Activated CD8-positive, alpha-beta T cell treated with anti-CD3 and anti-CD28 coated beads for 36 hours (primary cell): ENCODE measurements at regions not wholly inside any gene's neighbourhood (a gene's known extent, or its start where the extent isn't known, plus 50 kb on each side); places are given as distances from the start of the nearest gene placed in this dataset.

Source experiments
- ATAC-seq: fragments of 200-7000 bp; cut with Tn5 transposase; one replicate; pipeline ENCODE4 v1.10.0; 2021; ENCODE audit warnings: mild to moderate bottlenecking, moderate library complexity
- CTCF ChIA-PET: fragments of 350-600 bp; sonication (Branson Sonifier 250); formaldehyde crosslinking; loops from one replicate; lab custom pipeline; 2021; ENCODE audit warnings: antibody characterized with exemption; lab: Charles Lee
- POLR2A ChIA-PET: fragments of 350-600 bp; sonication (Branson Sonifier 250); formaldehyde crosslinking; loops from one replicate; lab custom pipeline; 2021; ENCODE audit warnings: antibody characterized with exemption; lab: Charles Lee
- DNase-seq: peaks from one replicate; pipeline ENCODE4 v3.0.0-alpha.2; 2020
- H3K27ac Mint-ChIP-seq: one replicate; pipeline ENCODE4 v1.8.0; 2021; ENCODE audit warnings: mild to moderate bottlenecking, mixed read lengths
- H3K27me3 Mint-ChIP-seq: one replicate; pipeline ENCODE4 v1.8.0; 2021; ENCODE audit warnings: mixed read lengths
- H3K36me3 Mint-ChIP-seq: one replicate; pipeline ENCODE4 v1.8.0; 2021; ENCODE audit warnings: low read depth, mixed read lengths
- H3K4me1 Mint-ChIP-seq: one replicate; pipeline ENCODE4 v1.8.0; 2021; ENCODE audit warnings: low read depth, mixed read lengths
- H3K4me3 Mint-ChIP-seq: one replicate; pipeline ENCODE4 v1.8.0; 2021; ENCODE audit warnings: mild to moderate bottlenecking, moderate library complexity, mixed read lengths
- H3K9me3 Mint-ChIP-seq: one replicate; pipeline ENCODE4 v1.8.0; 2021; ENCODE audit warnings: mixed read lengths
- intact Hi-C: fragments of 100-400 bp; cut with micrococcal nuclease; formaldehyde crosslinking; loops from one replicate; pipeline ENCODE4 v1.10.0; 2022
- TF ChIP-seq, protein P1 (sequence below): fragments of 200-600 bp; IDR thresholded peaks from one replicate; pipeline ENCODE4 v1.8.0; 2022; ENCODE audit warnings: antibody characterized with exemption, mild to moderate bottlenecking

DNA sequence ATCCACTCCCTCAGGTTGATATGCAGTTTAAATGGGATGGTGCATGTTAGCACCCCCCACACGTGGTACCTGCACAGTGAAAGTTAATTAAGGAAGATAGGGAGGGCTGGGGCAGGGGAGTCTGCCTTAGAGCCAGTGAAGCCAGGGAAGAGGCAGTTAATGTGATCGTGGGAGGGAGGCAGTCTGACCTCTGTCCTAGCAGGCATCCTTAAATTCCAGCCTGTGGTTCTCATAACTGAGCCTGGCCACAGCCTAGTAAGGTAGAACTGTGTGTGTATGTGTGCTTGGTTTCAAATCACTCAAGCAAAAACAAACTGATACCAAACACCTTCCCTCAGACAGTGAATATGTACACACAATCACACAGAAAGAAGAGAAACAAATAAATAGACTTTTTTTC, 319.1 kb upstream of the TLE3 start:
- ChIA-PET POLR2A (no interaction called here), CTCF (no interaction called here)
- intact Hi-C loops = no loop called here
- no peak for DNase-seq
- H3K27me3 Mint-ChIP-seq = no peaks in the 10 kb centered on the region
- ATAC-seq = no peak
- no peaks in the 10 kb centered on the region for H3K9me3 Mint-ChIP-seq
- H3K4me1 Mint-ChIP-seq = no peaks in the 10 kb centered on the region
- H3K27ac Mint-ChIP-seq = no peak overlapping the region
- TF ChIP-seq, protein P1, sequence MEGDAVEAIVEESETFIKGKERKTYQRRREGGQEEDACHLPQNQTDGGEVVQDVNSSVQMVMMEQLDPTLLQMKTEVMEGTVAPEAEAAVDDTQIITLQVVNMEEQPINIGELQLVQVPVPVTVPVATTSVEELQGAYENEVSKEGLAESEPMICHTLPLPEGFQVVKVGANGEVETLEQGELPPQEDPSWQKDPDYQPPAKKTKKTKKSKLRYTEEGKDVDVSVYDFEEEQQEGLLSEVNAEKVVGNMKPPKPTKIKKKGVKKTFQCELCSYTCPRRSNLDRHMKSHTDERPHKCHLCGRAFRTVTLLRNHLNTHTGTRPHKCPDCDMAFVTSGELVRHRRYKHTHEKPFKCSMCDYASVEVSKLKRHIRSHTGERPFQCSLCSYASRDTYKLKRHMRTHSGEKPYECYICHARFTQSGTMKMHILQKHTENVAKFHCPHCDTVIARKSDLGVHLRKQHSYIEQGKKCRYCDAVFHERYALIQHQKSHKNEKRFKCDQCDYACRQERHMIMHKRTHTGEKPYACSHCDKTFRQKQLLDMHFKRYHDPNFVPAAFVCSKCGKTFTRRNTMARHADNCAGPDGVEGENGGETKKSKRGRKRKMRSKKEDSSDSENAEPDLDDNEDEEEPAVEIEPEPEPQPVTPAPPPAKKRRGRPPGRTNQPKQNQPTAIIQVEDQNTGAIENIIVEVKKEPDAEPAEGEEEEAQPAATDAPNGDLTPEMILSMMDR = no peak
- no peak overlapping the region for H3K4me3 Mint-ChIP-seq
- no peaks in the 10 kb centered on the region for H3K36me3 Mint-ChIP-seq

DNA sequence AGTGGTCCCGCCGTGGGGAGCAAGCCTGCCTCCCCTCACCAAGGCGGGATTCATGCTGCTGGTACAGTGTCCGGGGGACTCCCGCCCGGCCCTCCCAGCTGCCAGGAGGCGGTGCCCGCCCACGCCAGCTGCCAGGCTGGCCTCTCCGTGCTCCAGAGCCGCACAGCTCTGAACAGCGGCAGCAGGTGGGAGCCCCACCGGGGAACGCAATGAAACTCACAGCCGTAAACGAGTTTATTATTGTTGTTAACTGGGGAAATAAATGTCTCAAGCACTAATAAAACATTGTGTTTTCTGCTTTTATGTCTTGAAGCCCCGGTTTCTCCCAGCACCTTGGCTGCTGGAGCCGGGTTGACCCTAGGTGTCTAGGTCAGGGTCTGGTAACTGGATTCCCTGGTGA, 317.7 kb upstream of the TLE3 start:
- no peak for ATAC-seq
- intact Hi-C loops = no loop called here
- ChIA-PET POLR2A (no interaction called here), CTCF (interaction anchor here (0.7 kb wide), 1 partner anchor 11 kb away, joined by 3 read pairs; no protein-coding TSS in a partner anchor)
- TF ChIP-seq, protein P1 = no peak
- Mint-ChIP-seq H3K9me3 (no peaks in the 10 kb centered on the region), H3K27me3 (no peaks in the 10 kb centered on the region), H3K4me3 (no peak overlapping the region), H3K4me1 (no peaks in the 10 kb centered on the region), H3K27ac (no peak overlapping the region), H3K36me3 (no peaks in the 10 kb centered on the region)
- no peak for DNase-seq

DNA sequence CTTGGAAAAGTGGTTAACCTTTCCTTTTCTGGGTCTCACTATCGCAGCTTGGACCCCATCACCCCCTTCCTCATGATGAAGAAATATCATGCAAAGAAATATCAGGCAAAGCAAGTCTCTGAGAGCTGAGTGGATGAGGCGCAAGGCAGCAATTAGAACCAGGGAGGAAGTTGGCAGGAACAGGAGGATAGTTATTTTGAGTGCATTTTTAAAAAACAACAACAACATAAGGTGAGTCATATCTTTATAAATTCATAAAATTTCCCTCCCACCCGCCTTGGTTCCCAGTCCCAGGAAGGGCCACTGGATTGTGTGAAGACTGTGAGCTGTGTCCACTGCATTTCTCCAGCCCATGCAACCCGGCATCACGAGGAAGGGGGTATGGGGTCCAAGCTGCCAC, 316.9 kb upstream of the TLE3 start:
- TF ChIP-seq, protein P1 = no peak
- ATAC-seq (no peak), DNase-seq (no peak)
- intact Hi-C loops = no loop called here
- Mint-ChIP-seq H3K9me3 (no peaks in the 10 kb centered on the region), H3K27me3 (no peaks in the 10 kb centered on the region), H3K4me1 (no peaks in the 10 kb centered on the region), H3K36me3 (no peaks in the 10 kb centered on the region), H3K27ac (no peak overlapping the region), H3K4me3 (no peak overlapping the region)
- ChIA-PET CTCF (no interaction called here), POLR2A (interaction anchor here (1.7 kb wide), 1 partner anchor 11 kb away, joined by 4 read pairs; no protein-coding TSS in a partner anchor)

DNA sequence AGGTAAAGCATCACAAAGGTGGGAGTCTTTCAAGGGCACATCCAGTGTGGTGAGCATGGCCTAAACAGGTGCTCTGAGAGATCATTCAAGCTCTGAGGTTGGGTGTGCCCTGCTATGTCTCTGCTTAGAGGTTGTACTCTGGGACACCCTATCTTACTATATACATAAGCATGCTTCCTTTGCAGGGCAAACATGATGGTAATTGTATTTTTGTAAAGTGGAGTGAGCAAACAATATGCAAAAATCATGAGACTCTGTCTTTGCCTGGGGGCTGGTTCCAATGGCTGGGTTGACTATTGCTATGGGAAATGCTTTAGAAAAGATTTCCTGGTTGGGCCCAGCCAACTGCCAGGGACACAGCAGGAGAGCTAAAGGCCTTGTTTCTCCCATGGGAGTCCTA, 315.1 kb upstream of the TLE3 start:
- no peak for ATAC-seq
- TF ChIP-seq, protein P1 = no peak
- no peak overlapping the region for H3K4me3 Mint-ChIP-seq
- intact Hi-C loops = no loop called here
- H3K4me1 Mint-ChIP-seq = no peaks in the 10 kb centered on the region
- peaks cover 2% of the 10 kb centered on the region for H3K27me3 Mint-ChIP-seq
- H3K27ac Mint-ChIP-seq = no peak overlapping the region
- no peaks in the 10 kb centered on the region for H3K36me3 Mint-ChIP-seq
- DNase-seq = no peak
- CTCF ChIA-PET = no interaction called here
- POLR2A ChIA-PET = interaction anchor here (0.6 to 1.7 kb wide), 2 partner anchors 13 to 180 kb away, joined by 3 to 4 read pairs; no protein-coding TSS in a partner anchor
- no peaks in the 10 kb centered on the region for H3K9me3 Mint-ChIP-seq

DNA sequence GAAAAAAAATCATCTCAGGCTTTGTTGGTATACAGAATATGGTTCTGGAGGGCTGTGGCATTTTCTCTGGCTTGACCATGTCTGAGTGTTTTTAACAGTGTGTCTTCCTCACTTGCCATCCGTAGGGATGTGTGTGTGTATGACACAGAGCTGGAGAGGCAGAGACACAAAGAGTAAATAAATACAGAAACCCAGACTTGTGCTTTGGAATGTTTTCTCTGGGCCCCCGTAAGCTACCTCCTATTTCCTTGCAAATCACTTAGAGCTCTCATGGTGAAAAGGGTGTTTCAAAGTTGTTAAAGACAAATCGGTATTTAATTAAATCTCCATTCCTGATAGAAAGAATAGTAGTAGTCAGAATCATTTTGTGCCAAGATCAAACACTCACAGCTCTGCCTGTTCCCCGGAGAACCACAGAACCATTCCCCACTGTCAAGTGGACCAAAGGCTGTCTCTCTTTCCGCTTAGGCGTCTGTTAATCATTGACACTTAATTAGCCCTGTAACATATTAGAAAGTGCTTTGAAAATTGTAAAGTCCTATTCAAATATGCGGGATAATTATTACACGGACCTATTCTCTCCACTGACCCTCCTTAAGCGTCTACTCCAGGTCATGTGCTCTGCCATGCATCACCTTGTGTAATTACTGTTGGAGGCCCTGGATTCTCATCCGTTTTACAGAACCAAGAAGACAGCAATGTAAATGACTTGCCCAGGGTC, 313.6 kb upstream of the TLE3 start:
- POLR2A ChIA-PET = no interaction called here
- TF ChIP-seq, protein P1 = no peak
- intact Hi-C loops = no loop called here
- no peak for DNase-seq
- Mint-ChIP-seq H3K36me3 (no peaks in the 10 kb centered on the region), H3K9me3 (no peaks in the 10 kb centered on the region), H3K27me3 (peaks cover 6% of the 10 kb centered on the region), H3K4me3 (no peak overlapping the region), H3K27ac (no peak overlapping the region), H3K4me1 (no peaks in the 10 kb centered on the region)
- ATAC-seq = no peak
- CTCF ChIA-PET = no interaction called here
